ENCODE measurements at regions not wholly inside any gene's neighbourhood (a gene's known extent, or its start where the extent isn't known, plus 50 kb on each side); places are given as distances from the start of the nearest gene placed in this dataset.

- no peak for TF ChIP-seq CTCF (IDR thresholded peaks at IDR 0.05)
- Mint-ChIP-seq H3K9me3 (no peaks in the 10 kb centered on the region), H3K36me3 (ENCODE audit: low read depth) (peaks cover 4% of the 10 kb centered on the region), H3K4me3 (no peak overlapping the region), H3K27ac (no peak overlapping the region), H3K4me1 (ENCODE audit: low read depth) (peaks cover 49% of the 10 kb centered on the region), H3K27me3 (no peaks in the 10 kb centered on the region)
- Histone ChIP-seq H3K36me3 (ENCODE audit: insufficient read depth, low read length) (no peaks in the 10 kb centered on the region), H3K27ac (ENCODE audit: low read depth in 1 of 2, low read length in 2 of 2) (no peak overlapping the region), H3K4me3 (ENCODE audit: low read length) (no peak overlapping the region), H3K9me3 (ENCODE audit: control insufficient read depth in 1 of 2, insufficient read depth in 1 of 2, low read length in 2 of 2) (no peaks in the 10 kb centered on the region), H3K4me1 (ENCODE audit: insufficient read depth, low read length) (peaks cover 21% of the 10 kb centered on the region), H3K27me3 (ENCODE audit: control insufficient read depth in 1 of 2, insufficient read depth in 2 of 2, low read length in 2 of 2) (no peaks in the 10 kb centered on the region)
- DNase-seq (no peak), ATAC-seq (ENCODE audit: poor library complexity) (no peak)
- CTCF ChIA-PET: no interaction called here
- POLR2A ChIA-PET: interaction anchor here (0.9 kb wide), 1 partner anchor 115 kb away, joined by 4 read pairs; no protein-coding TSS in a partner anchor
- intact Hi-C loops (cut with DNase I, micrococcal nuclease): loop anchor here in 1 of 2 experiments (5.0 to 10.0 kb wide), 2 partner anchors 428 to 551 kb away; partner anchors contain the start of gene ZCCHC9
These were observed 104.7 kb upstream of the SSBP2 start for GRCh38 chr5:81855591-81855990.

GRCh38 chr5:81854915-81855314 lies 104.0 kb upstream of the SSBP2 start:
- intact Hi-C loops (cut with DNase I, micrococcal nuclease): loop anchor here (5.0 to 10.0 kb wide), 5 partner anchors 312 to 550 kb away; partner anchors contain the start of genes RPS23 (in 1 of the 2) and ZCCHC9 (in 1 of the 2)
- no peak for DNase-seq
- POLR2A ChIA-PET: interaction anchor here (7.5 kb wide), 1 partner anchor 102 kb away, joined by 383 read pairs; the partner anchor contains the start of gene SSBP2
- H3K27ac Mint-ChIP-seq: peak overlapping the region; percentile 42
- no peak for ATAC-seq (ENCODE audit: poor library complexity)
- H3K9me3 Mint-ChIP-seq: no peaks in the 10 kb centered on the region
- peaks cover 4% of the 10 kb centered on the region for H3K36me3 Mint-ChIP-seq (ENCODE audit: low read depth)
- TF ChIP-seq CTCF (IDR thresholded peaks at IDR 0.05): no peak
- H3K4me3 Mint-ChIP-seq: peak overlapping the region; percentile 8
- CTCF ChIA-PET: no interaction called here
- Histone ChIP-seq H3K9me3 (ENCODE audit: control insufficient read depth in 1 of 2, insufficient read depth in 1 of 2, low read length in 2 of 2) (no peaks in the 10 kb centered on the region), H3K4me3 (ENCODE audit: low read length) (no peak overlapping the region), H3K4me1 (ENCODE audit: insufficient read depth, low read length) (peaks cover 27% of the 10 kb centered on the region), H3K27me3 (ENCODE audit: control insufficient read depth in 1 of 2, insufficient read depth in 2 of 2, low read length in 2 of 2) (no peaks in the 10 kb centered on the region), H3K36me3 (ENCODE audit: insufficient read depth, low read length) (no peaks in the 10 kb centered on the region), H3K27ac (ENCODE audit: low read depth in 1 of 2, low read length in 2 of 2) (no peak overlapping the region)
- peaks cover 56% of the 10 kb centered on the region for H3K4me1 Mint-ChIP-seq (ENCODE audit: low read depth)
- H3K27me3 Mint-ChIP-seq: no peaks in the 10 kb centered on the region

GRCh38 chr5:81854485-81854884 lies 103.6 kb upstream of the SSBP2 start:
- H3K9me3 ChIP-seq (ENCODE audit: control insufficient read depth in 1 of 2, insufficient read depth in 1 of 2, low read length in 2 of 2): no peaks in the 10 kb centered on the region
- H3K4me1 ChIP-seq (ENCODE audit: insufficient read depth, low read length): peaks cover 32% of the 10 kb centered on the region
- Mint-ChIP-seq H3K27ac (peak overlapping the region; percentile 42), H3K9me3 (no peaks in the 10 kb centered on the region), H3K4me3 (peak overlapping the region; percentile 8), H3K4me1 (ENCODE audit: low read depth) (peaks cover 60% of the 10 kb centered on the region), H3K36me3 (ENCODE audit: low read depth) (peaks cover 4% of the 10 kb centered on the region), H3K27me3 (no peaks in the 10 kb centered on the region)
- H3K27ac ChIP-seq (ENCODE audit: low read depth in 1 of 2, low read length in 2 of 2): no peak overlapping the region
- no peaks in the 10 kb centered on the region for H3K36me3 ChIP-seq (ENCODE audit: insufficient read depth, low read length)
- POLR2A ChIA-PET: interaction anchor here (7.5 kb wide), 1 partner anchor 101 kb away, joined by 383 read pairs; the partner anchor contains the start of gene SSBP2
- ATAC-seq (ENCODE audit: poor library complexity) (no peak), DNase-seq (no peak)
- TF ChIP-seq CTCF (IDR thresholded peaks at IDR 0.05): no peak
- CTCF ChIA-PET: no interaction called here
- intact Hi-C loops (cut with DNase I, micrococcal nuclease): loop anchor here (5.0 to 10.0 kb wide), 4 partner anchors 313 to 550 kb away; partner anchors contain the start of genes RPS23 (in 1 of the 2) and ZCCHC9 (in 1 of the 2)
- H3K4me3 ChIP-seq (ENCODE audit: low read length): no peak overlapping the region
- no peaks in the 10 kb centered on the region for H3K27me3 ChIP-seq (ENCODE audit: control insufficient read depth in 1 of 2, insufficient read depth in 2 of 2, low read length in 2 of 2)

Measured in CD4-positive, alpha-beta T cell (primary cell).